GM12878 (cell line): ENCODE measurements at regions not wholly inside any gene's neighbourhood (a gene's known extent, or its start where the extent isn't known, plus 50 kb on each side); places are given as distances from the start of the nearest gene placed in this dataset.

Experiments used
- ATAC-seq: fragments of 200-7000 bp; cut with Tn5 transposase; 3 replicates; pipeline ENCODE4 v1.9.1; 2020; ENCODE audit warnings: mild to moderate bottlenecking, moderate library complexity
- BruUV-seq: library from RNA; stranded (reverse); fragments of 400-500 nt; replicated peaks from 2 replicates; lab custom pipeline; 2021; lab: Mats Ljungman, UMichigan
- CTCF ChIA-PET: fragments of 300-600 bp; sonication (Branson Sonifier 250); formaldehyde crosslinking; extraction: SDS; loops from one replicate; lab custom pipeline; 2021; ENCODE audit warnings: inconsistent platforms; lab: Yijun Ruan, JAX
- POLR2A ChIA-PET: fragments of 350-600 bp; formaldehyde crosslinking; extraction: SDS; loops from one replicate; lab custom pipeline; 2021; ENCODE audit warnings: inconsistent platforms; lab: Charles Lee
- RAD21 ChIA-PET: fragments of 300-600 bp; sonication (Branson Sonifier 250); formaldehyde crosslinking; loops from one replicate; lab custom pipeline; 2023; ENCODE audit warnings: antibody characterized with exemption; ENCODE audit not compliant: unreplicated experiment; lab: Charles Lee
- SMC1A ChIA-PET: fragments of 300-600 bp; sonication (Branson Sonifier 250); formaldehyde crosslinking; loops from one replicate; lab custom pipeline; 2023; ENCODE audit not compliant: unreplicated experiment, uncharacterized antibody; lab: Charles Lee
- DNase-seq: peaks from one replicate; pipeline ENCODE4 v3.0.0-alpha.2; 2011; ENCODE audit warnings: low read depth, low spot score
- FAIRE-seq: peaks from 3 replicates; lab custom pipeline; 2011; peaks lifted over from hg19 to GRCh38; lab: Jason Lieb, UNC
- H2AFZ ChIP-seq: 2 replicates; pipeline ENCODE4 v1.6.0; 2011; ENCODE audit warnings: low read depth, low read length, control low read depth; ENCODE audit not compliant: control insufficient read depth
- H3K27ac ChIP-seq: 2 replicates; pipeline ENCODE4 v1.5.1; 2011; ENCODE audit warnings: control low read depth; ENCODE audit not compliant: control insufficient read depth, insufficient read depth
- H3K27me3 ChIP-seq, 2 experiments: replicated peaks in 1 of 2; 2 replicates each; pipeline versions ENCODE4 v1.6.0 to v1.6.1; 2011; ENCODE audit warnings: low read length in 1 of 2; ENCODE audit not compliant: control insufficient read depth in 2 of 2, insufficient read depth in 2 of 2
- H3K36me3 ChIP-seq, 2 experiments: 2 replicates each; pipeline ENCODE4 v1.5.1; 2011; ENCODE audit warnings: low read length in 1 of 2; ENCODE audit not compliant: control insufficient read depth in 2 of 2, insufficient read depth in 2 of 2
- H3K4me1 ChIP-seq: 2 replicates; pipeline ENCODE4 v1.6.1; 2011; ENCODE audit warnings: mild to moderate bottlenecking, low read length, moderate library complexity, mixed read lengths; ENCODE audit not compliant: control insufficient read depth, insufficient read depth
- H3K4me2 ChIP-seq: 2 replicates; pipeline ENCODE4 v1.6.0; 2011; ENCODE audit warnings: control low read depth; ENCODE audit not compliant: control insufficient read depth, insufficient read depth
- H3K4me3 ChIP-seq: fragments of 200-600 bp; sonication (generic); 2 replicates; pipeline ENCODE4 v1.5.1; 2016
- H3K79me2 ChIP-seq: 2 replicates; pipeline ENCODE4 v1.6.0; 2011; ENCODE audit warnings: low read length; ENCODE audit not compliant: control insufficient read depth, insufficient read depth
- H3K9ac ChIP-seq: 2 replicates; pipeline ENCODE4 v1.8.0; 2011; ENCODE audit warnings: low read length, control low read depth, mixed read lengths; ENCODE audit not compliant: control insufficient read depth, insufficient read depth
- H3K9me3 ChIP-seq: replicated peaks from 3 replicates; pipeline ENCODE4 v1.5.1; 2011; ENCODE audit warnings: mild to moderate bottlenecking, low read length; ENCODE audit not compliant: control insufficient read depth, insufficient read depth
- H4K20me1 ChIP-seq: 2 replicates; pipeline ENCODE4 v1.6.0; 2011; ENCODE audit not compliant: control insufficient read depth, insufficient read depth
- EP300 ChIP-seq, 2 experiments: fragments of 150-350 bp in 1 of 2; IDR thresholded peaks; 2 replicates each; pipeline ENCODE4 v1.6.1; 2011 to 2012; ENCODE audit warnings: low read depth in 2 of 2, low read length in 2 of 2, borderline replicate concordance in 1 of 2, improper control_type of control experiment in 1 of 2, inconsistent platforms in 1 of 2; ENCODE audit not compliant: control insufficient read depth in 1 of 2
- KDM1A ChIP-seq: fragments of 200-600 bp; sonication (generic); IDR thresholded peaks from 2 replicates; pipeline ENCODE4 v1.6.1; 2016; ENCODE audit warnings: borderline replicate concordance
- MTA3 ChIP-seq: IDR thresholded peaks from 2 replicates; pipeline ENCODE4 v1.6.1; 2012; ENCODE audit warnings: low read length, inconsistent platforms, borderline replicate concordance
- PAX5 ChIP-seq: IDR thresholded peaks from 2 replicates; pipeline ENCODE4 v1.6.1; 2011; ENCODE audit warnings: low read depth, low read length, borderline replicate concordance
- RBBP5 ChIP-seq: fragments of 200-600 bp; sonication (generic); conservative IDR thresholded peaks from 2 replicates; pipeline ENCODE4 v1.6.1; 2016
- TBL1XR1 ChIP-seq: IDR thresholded peaks from 2 replicates; pipeline ENCODE4 v1.6.1; 2012; ENCODE audit warnings: low read depth, low read length, improper control_type of control experiment
- YBX1 ChIP-seq: fragments of 450-650 bp; IDR thresholded peaks from 2 replicates; pipeline ENCODE4 v1.6.1; 2016; ENCODE audit warnings: antibody characterized with exemption
- WGBS: methylation state at CpG from one replicate; pipeline ENCODE4 v1.1.6; 2016; ENCODE audit warnings: low lambda C conversion rate; ENCODE audit not compliant: insufficient replicate concordance, insufficient coverage; ENCODE audit errors: missing lambda C conversion rate; 5-methylcytosine and 5-hydroxymethylcytosine counted together
- in situ Hi-C: fragments of 300-500 bp; cut with MboI; formaldehyde crosslinking; loops from 9 replicates; pipeline ENCODE4 v1.14.3; 2018; ENCODE audit warnings: mixed read lengths
- intact Hi-C: fragments of 100-400 bp; cut with micrococcal nuclease; formaldehyde crosslinking; loops from one replicate; pipeline ENCODE4 v1.14.2; 2022; ENCODE audit not compliant: unreplicated experiment
- TF ChIP-seq, protein P1 (sequence below): fragments of 450-650 bp; IDR thresholded peaks from 2 replicates; pipeline ENCODE4 v1.6.1; 2018; ENCODE audit warnings: borderline replicate concordance, mild to moderate bottlenecking; ENCODE audit not compliant: partially characterized antibody

- in situ Hi-C loops, result no loop called here
- ChIA-PET RAD21 (no interaction called here), SMC1A (no interaction called here), POLR2A (no interaction called here), CTCF (no interaction called here)
- DNase-seq (no peak), ATAC-seq (no peak), FAIRE-seq (no peak)
- no peaks in the 10 kb centered on the region; the same call in 1 of the 2 replicates for H4K20me1 ChIP-seq
- H3K9ac ChIP-seq, result no peak overlapping the region
- no peak overlapping the region for H3K4me2 ChIP-seq
- no peaks in the 10 kb centered on the region for H3K4me1 ChIP-seq
- BruUV-seq, result no TSS peak
- peaks cover 0 to 6% of the 10 kb centered on the region in 2 experiments; a peak in 2 of 4 replicates for H3K27me3 ChIP-seq
- H3K4me3 ChIP-seq, result no peak overlapping the region
- no peaks in the 10 kb centered on the region for H3K9me3 ChIP-seq
- H3K27ac ChIP-seq, result no peak overlapping the region
- H3K79me2 ChIP-seq, result no peaks in the 10 kb centered on the region
- H3K36me3 ChIP-seq, result no peaks in the 10 kb centered on the region
- intact Hi-C loops, result no loop called here
- WGBS, result 0% methylated on average over 1 of the region's 1 CpG
- H2AFZ ChIP-seq, result no peak overlapping the region
- TF ChIP-seq TBL1XR1, result no peak
- TF ChIP-seq KDM1A, result no peak
- TF ChIP-seq MTA3, result no peak
- no peak for TF ChIP-seq EP300 (IDR thresholded peaks at IDR 0.05; ENCODE audit: borderline replicate concordance in 1 of 2, control insufficient read depth in 1 of 2, low read depth in 2 of 2, low read length in 2 of 2)
- no peak for TF ChIP-seq RBBP5
- TF ChIP-seq PAX5, result no peak
- TF ChIP-seq, protein P1, sequence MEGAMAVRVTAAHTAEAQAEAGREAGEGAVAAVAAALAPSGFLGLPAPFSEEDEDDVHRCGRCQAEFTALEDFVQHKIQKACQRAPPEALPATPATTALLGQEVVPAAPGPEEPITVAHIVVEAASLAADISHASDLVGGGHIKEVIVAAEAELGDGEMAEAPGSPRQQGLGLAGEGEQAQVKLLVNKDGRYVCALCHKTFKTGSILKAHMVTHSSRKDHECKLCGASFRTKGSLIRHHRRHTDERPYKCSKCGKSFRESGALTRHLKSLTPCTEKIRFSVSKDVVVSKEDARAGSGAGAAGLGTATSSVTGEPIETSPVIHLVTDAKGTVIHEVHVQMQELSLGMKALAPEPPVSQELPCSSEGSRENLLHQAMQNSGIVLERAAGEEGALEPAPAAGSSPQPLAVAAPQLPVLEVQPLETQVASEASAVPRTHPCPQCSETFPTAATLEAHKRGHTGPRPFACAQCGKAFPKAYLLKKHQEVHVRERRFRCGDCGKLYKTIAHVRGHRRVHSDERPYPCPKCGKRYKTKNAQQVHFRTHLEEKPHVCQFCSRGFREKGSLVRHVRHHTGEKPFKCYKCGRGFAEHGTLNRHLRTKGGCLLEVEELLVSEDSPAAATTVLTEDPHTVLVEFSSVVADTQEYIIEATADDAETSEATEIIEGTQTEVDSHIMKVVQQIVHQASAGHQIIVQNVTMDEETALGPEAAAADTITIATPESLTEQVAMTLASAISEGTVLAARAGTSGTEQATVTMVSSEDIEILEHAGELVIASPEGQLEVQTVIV, result no peak
- TF ChIP-seq YBX1, result no peak
Observed at GRCh38 chr14:101463566-101464171, 97.6 kb upstream of the DIO3 start.
